Lung microvascular endothelial cell (primary cell): ENCODE measurements at regions not wholly inside any gene's neighbourhood (a gene's known extent, or its start where the extent isn't known, plus 50 kb on each side); places are given as distances from the start of the nearest gene placed in this dataset.

Source experiments
- DNase-seq, 2 donors: peaks; one replicate each; pipeline versions ENCODE4 v3.0.0 to v3.0.0-alpha.2; 2010; ENCODE audit warnings: low read depth in 2 of 2

- DNase-seq = peak; percentile 77 to 89
These were observed 116.5 kb upstream of the NAV2 start for GRCh38 chr11:19595840-19596751.

DNA sequence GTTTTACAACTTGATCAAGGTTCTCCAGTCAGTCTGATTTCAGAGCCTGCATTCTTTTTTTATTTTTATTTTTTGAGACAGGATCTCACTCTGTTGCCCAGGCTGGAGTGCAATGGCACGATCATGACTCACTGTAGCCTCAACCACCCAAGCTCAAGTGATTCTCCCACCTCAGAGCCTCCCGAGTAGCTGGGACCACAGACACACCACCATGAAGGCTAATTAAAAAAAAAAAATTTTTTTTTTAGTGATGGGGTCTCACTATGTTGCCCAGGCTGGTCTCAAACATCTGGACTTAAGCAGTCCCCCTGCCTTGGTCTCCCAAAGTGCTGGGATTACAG, 117.2 kb upstream of the NAV2 start:
- DNase-seq = peak in 1 of 2 donors; percentile 46

- peak; percentile 24 to 37 for DNase-seq
These were observed 118.3 kb upstream of the NAV2 start for GRCh38 chr11:19594326-19594725.

DNA sequence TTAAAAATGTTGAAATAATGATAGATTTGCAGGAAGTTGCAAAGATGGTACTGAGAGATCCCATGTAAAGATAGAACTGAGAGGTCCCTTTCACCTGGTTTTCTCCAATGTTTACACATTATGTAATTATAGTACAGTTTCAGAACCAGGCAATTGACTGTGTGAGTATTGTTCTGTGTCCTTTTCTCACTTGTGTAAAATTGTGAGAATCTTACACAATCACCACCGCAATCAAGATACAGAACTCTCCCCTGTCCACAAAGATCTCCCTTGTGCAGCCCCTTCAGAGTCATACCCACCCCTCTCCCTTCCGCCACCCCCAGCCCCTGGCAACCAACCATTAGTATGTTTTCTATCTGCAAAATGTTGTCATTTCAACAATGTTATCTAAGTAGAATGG, 119.8 kb upstream of the NAV2 start:
- no peak for DNase-seq

DNA sequence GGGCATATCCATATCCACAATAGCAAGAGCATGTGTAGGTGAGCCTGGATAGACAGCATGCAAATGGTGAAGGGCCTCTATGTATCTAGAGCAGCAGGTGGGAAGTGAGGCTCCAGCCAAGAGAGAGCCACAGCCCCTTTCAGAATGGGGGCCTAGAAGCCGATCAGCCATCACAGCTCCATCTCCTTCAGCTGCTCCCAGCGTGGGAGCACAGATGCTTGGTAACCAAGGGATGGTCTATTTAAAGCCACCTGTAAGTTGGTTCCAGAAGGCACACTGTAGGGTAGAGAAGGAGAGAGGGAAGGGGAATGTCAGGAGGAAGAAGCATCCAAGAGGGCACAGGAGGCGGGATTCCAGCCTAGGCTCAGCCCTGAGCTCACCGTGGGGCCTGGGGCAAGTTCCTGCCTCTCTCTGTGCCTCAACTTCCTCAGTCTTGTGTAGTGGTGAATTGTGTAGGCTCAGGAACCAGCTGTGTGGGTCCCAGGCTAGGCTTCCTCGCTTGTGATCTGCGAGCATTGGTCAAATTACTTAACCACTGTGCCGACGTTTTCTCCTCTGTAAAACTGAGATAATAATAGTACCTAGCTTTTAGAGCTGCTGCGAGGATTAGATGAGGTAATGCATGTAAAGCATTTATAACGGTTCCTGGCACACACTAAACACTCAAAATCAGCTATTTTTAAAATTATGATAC, 122.9 kb upstream of the NAV2 start:
- no peak for DNase-seq

GRCh38 chr11:19587979-19588378, 124.7 kb upstream of the NAV2 start:
- no peak for DNase-seq

GRCh38 chr11:19580646-19581045, 132.0 kb upstream of the NAV2 start:
- DNase-seq = no peak

GRCh38 chr11:19579957-19580356, 132.7 kb upstream of the NAV2 start:
- no peak for DNase-seq

DNA sequence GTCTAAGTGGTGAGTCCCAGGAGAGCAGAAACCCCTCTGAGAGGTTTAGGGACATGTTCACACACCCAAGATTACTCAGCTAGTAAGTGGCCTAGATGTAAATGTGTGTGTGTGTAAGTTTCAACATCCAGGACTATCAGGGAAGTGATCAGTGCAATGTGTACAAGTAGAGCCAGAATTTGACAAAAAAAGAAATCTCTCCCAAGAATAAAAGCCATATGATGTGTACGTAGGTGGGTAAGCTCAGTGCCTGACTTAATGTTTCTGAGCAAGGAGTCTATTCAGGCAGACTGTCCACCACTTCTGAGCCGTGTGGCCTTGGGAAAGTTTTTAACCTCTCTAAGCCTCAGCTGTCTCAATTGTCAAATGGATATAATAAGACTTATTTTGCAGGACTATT, 133.8 kb upstream of the NAV2 start:
- no peak for DNase-seq

DNA sequence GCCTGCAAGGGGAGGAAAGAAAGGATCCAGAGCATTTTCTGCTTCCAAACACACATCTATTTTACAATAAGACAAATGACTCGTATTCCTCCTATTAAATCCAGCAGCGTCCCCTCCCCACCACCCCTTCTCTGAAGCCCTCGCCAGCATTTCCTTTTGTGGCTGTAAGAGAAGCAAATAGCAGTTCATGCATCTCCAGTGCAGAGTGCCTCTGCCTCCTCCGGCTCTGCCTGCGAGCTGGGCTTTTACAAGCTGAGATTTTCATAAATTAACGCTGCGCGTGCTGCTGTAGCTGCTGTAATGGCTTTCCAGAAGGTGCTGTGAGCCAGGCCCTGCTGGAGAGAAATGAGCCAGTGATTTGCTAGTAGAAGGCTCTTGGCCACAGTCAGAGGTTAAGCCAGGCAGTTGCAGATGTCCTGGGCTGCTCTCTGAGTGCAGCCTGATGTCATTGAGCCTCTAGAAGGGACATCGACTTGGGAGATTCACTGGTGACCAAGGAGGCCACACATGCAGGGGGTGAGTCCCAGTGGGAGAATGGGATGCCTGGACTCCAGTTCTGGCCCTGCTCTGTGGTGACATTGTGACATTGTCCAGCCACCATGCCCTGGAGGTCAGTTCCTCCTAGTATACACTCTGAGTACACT, 134.5 kb upstream of the NAV2 start:
- DNase-seq = peak; percentile 57 to 66

DNA sequence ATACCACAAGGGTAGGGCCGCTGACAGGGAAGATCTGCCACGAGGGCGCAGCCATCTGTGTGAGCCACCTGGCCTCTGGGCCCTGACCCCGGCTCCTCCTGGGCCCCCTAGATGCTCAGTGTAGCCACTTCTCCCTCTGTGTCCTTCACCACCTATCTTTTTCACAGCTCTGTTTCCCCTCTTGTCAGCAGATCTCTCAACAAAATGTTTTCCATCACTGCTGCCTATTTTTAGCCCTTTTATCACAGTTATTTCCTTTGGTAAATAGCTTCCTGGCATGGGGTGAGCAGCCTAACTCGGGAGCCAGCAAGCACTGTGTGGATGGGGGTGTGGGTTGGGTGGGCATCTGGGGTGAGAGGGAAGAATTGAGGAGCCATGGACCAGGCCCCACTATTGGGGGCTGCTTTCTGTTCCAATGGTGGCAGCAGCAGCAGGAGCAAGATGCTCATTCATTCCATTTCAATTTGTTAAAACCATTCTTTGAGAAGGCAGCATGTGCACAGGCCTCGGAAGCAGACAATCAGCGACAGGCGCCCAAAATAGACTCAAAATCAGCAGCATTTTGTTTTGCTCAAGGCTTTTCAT, 135.2 kb upstream of the NAV2 start:
- DNase-seq = peak; percentile 60 to 93

- no peak for DNase-seq
These were observed 135.7 kb upstream of the NAV2 start for GRCh38 chr11:19576903-19577302.

DNA sequence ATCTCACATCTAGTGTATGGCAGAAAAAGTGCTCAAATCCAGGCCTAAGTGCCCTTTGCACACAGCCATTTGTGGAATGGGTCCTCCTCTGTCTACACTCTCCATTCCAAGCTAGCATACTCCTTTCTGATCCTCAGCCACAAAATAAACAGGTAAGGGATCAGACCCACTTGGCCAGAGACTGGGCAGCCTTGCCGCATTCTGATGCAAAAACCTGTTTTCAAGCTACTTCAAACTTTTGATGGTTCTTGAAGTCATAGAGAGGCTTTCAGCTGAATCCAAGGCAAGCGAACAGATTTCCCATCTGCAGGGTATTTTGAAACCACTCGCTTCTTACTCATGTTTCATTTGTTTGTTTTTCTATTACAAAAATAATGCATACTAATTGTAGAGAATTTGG, 136.6 kb upstream of the NAV2 start:
- no peak for DNase-seq

GRCh38 chr11:19574916-19575315, 137.7 kb upstream of the NAV2 start:
- DNase-seq = no peak

- DNase-seq = no peak
These were observed 139.0 kb upstream of the NAV2 start for GRCh38 chr11:19573666-19574065.

- no peak for DNase-seq
These were observed 140.7 kb upstream of the NAV2 start for GRCh38 chr11:19571906-19572305.

DNA sequence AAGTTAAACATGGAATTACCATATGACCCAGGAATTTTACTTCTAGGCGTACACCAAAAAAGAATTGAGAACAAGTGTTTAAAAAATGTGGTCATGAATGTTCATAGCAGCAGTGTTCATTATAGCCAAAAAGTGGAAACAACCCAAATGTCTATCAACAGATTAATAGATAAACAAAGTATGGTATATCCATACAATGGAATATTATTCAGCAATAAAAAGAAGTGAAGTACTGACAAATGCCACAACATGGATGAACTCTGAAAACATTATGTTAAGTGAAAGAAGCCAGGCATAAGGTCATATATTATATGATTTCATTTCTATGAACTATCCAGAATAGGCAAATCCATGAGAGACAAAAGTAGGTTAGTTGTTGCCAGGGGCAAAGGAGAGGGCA, 141.7 kb upstream of the NAV2 start:
- DNase-seq = no peak

- DNase-seq = no peak
These were observed 144.6 kb upstream of the NAV2 start for GRCh38 chr11:19567996-19568395.

DNA sequence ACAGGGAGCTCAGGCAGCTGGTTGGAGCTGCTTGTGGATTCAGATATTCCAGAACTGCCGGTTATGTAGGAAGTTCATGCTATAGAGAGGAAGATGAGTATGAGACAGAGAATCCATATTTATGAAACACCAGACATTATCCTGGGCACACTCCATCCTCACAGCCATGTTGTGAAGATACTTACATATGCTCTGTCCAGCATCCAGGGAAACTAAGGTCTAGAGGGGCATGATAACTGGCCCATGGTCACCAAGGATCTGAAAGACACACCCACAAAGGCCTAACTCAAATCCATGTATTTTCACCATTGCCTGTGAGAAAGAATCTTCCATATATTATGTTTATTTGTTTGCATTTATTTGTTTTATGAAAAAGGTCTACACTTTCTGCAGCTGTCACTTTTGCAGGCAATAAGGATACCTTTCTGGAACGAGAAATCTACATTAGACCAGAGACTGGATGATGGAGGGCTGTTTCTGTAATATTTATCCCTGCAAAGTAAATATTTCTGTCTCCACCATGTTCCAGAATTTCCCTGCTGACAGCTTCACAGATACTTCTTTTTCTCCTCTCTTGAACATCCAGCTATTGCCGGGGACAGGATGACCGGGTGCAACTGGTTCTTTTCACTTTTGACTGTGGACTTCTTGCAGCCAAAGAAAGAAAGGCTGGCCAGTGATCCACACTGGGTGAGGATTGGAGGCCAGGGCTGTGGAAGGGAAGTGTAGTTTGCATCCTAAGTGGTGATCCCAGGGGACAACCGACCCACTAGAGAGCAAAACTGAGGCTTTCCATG, 145.9 kb upstream of the NAV2 start:
- no peak for DNase-seq

DNA sequence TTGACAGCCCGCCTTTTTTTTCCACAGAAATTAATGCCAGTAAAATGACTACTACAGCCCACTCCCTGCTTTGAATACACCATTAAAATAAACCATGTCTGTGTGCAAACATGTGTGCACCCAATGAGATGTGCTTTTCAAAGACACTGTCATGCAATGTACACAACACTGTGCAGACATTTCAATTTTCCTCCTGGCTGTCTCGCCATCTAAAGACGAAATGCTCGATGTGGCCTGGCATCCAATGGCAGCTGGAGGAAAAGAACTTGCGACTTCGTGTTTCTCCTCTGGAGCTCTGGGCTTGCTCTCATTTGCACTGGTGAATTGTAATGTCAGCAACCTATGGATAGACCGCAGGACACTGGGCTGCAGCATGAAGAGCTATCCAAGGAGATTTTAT, 147.0 kb upstream of the NAV2 start:
- DNase-seq = no peak

- DNase-seq = no peak
These were observed 150.5 kb upstream of the NAV2 start for GRCh38 chr11:19562156-19562555.
